NCI-H2107 (cell line): ENCODE measurements at regions not wholly inside any gene's neighbourhood (a gene's known extent, or its start where the extent isn't known, plus 50 kb on each side); places are given as distances from the start of the nearest gene placed in this dataset.

Experiments used
- DNase-seq: peaks from one replicate; lab custom pipeline; 2025; lab: John Stamatoyannopoulos, UW

- no peak for DNase-seq
Observed at GRCh38 chr9:78863531-78863930, 566.6 kb downstream of the PSAT1 start.

GRCh38 chr9:78865737-78866136, 568.8 kb downstream of the PSAT1 start:
- DNase-seq, result no peak

GRCh38 chr9:78866207-78867132, 569.5 kb downstream of the PSAT1 start:
- no peak for DNase-seq

DNA sequence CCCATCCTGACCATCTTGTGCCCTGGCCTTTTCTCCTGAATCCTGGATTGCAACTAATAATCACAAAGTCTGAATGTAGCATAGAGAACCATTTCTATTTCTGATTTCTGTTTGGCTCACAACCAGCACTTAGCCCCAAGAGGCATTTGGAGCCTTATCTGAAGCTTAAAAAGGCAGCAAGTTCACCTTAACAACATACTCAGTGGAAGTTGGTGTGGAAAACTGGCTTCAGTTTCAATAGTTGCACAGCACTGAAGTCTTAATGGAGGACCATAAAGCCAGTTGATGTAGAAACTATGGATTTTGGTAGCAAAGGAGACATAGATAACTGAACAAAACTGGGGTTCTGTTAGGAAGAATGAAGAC, 574.1 kb downstream of the PSAT1 start:
- no peak for DNase-seq

GRCh38 chr9:78871452-78872331, 574.8 kb downstream of the PSAT1 start:
- no peak for DNase-seq

DNA sequence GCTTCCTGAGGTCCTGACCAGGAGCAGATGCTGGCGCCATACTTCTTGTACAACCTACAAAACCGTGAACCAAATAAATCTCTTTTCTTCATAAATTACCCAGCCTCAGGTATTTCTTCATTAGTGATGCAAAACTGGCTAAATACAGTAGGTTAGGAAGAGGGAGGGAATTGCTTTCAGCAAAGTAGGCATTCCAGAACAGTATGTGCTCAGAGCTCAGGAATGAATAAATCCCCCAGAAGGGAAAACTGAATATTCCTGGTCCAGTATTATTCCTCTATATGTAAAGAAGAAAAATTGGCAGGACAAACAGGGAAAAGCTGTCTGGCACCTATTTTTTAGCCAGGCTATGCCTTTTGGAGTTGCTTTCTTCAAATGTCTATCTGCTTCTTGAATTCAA, 577.1 kb downstream of the PSAT1 start:
- no peak for DNase-seq

- no peak for DNase-seq
Observed at GRCh38 chr9:78879324-78880100, 582.6 kb downstream of the PSAT1 start.

GRCh38 chr9:78881295-78881694, 584.4 kb downstream of the PSAT1 start:
- DNase-seq, result no peak

DNA sequence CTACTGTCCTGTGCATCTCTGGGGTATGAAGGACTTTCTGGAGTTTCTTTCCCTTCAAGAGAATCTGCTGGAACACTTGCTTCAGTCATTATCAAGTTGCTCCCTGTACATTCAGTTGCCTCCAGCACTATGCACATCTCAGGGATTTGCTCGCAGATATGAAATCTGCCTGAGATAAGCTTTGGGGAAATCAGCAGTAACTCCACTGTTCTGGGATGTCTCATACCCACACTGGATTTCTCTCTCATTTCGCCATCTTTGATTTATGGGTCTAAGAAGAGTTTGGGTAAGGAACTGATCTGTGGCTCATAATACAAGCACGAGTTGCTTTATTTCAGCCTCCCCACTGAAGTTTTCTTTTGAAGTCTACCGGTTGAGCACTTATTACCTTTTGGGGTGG, 585.6 kb downstream of the PSAT1 start:
- DNase-seq, result no peak

DNA sequence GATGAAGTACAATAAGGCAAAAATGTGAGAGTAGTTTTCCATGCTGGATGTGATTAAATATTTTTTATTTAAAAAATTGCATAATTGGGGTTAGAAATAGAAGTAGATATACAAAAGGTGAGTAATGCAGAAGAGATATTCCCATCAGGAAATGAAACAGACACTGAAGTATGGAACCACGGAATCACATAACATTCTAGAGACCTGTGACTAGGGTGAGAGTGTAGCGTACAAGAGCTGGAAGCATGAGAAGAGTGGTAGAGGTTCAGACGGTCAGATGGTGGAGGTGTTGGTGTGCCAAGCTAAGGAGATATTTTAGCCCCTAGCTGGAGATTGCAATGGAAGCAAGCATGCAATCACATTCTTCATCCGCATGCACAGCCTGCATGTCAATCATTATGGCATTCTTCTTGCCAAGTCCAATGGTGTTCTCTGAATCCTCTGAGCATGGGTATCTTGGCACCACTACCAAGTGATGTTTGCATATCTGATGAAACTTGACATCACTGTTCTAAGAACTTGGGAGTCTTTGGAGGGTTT, 587.8 kb downstream of the PSAT1 start:
- no peak for DNase-seq

DNA sequence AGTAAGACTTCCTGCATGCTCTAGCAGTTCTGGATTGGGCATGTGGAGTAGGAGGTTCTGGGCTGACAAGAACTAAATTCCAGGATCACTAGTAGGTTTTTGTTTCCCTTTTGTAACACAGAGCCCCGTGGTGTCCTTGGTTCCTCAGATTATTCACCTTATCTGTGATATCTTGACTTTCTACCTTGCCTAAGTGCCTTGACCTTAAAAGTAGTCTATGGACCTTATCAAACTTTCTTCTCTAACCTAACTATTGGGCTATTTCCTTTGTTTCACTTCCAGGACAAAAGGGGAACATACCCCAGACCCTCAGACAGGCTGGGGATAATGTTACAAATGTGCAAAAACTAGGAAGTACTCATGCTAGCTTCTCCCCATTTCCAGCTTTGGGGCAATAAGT, 595.3 kb downstream of the PSAT1 start:
- DNase-seq, result no peak

GRCh38 chr9:78892769-78893168, 595.8 kb downstream of the PSAT1 start:
- no peak for DNase-seq

- no peak for DNase-seq
Observed at GRCh38 chr9:78893774-78894401, 597.0 kb downstream of the PSAT1 start.

- no peak for DNase-seq
Observed at GRCh38 chr9:78896479-78896878, 599.6 kb downstream of the PSAT1 start.

- DNase-seq, result no peak
Observed at GRCh38 chr9:78898234-78898633, 601.3 kb downstream of the PSAT1 start.

DNA sequence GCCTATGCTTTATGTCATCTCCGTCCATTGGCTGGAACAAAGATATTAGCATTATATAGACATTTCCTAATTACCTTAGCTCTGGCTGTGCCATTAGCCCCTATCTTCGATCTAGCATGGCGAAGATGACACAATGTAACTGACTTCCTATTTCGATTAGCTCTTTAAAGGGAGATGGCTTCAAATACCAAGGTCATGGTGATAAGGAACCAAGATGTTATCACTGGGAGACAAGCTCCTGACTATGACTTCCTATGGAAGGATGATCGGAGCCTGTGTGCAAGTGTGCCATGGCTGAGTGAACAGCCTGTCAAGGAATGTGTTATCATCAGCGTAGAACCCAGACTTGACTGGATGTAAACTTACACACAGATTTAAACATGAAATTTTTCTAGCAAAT, 602.1 kb downstream of the PSAT1 start:
- no peak for DNase-seq

DNA sequence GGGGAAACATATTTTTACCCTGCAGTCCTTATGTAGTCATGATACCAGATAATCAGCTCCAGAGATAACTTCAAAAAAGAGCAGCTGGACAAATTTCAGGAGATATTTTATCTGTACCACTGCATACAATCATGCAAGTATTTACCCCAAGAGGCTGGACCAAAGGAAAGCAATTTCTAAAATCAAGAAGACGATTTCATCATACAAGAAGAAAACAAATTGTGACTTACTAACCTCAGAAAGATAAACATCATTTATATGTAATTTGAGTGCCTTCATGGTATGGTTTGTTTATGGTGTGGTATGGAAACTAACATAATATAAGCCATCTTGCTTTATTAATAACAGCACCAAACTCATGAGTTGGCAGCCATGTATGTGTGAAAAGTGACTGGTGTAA, 603.6 kb downstream of the PSAT1 start:
- DNase-seq, result no peak

DNA sequence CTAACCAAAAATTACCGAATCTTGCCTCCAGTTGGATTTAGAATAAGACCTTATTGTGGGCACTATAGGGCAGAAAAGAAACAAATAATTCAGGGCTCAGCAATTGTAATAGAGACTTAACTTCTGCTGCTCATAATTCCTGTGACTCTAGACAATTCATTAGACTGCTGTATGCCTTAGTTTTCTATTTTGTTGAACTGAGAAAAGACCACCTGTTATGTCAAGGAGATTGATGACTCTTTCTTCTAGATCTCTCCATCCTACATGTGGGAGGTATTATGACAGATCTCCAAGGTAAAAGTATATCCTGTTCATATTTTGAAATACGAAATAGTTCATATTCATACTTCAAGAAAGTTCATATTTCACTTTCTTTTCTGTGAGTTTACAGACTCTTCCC, 605.1 kb downstream of the PSAT1 start:
- no peak for DNase-seq

- DNase-seq, result no peak
Observed at GRCh38 chr9:78903581-78903980, 606.7 kb downstream of the PSAT1 start.

GRCh38 chr9:78904686-78905085, 607.8 kb downstream of the PSAT1 start:
- no peak for DNase-seq

DNA sequence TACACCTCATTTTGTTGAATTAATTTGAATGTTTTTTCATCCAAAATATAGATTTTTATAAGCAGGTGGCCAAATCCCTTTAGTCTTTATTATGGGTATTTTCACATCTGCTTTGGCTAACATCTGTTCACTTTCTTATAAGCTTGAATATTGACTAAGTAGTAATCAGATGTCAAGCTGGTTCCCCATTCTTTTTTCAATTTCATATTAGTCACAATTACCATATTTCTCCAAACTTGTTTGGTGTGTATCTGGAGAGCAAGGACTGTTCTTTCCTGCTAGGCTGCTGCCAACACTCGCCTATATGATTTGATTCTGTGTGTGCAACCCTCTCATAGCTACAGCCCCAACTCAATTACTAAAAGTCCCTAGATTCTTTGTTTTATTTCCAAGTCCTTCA, 608.5 kb downstream of the PSAT1 start:
- no peak for DNase-seq
